Astrocyte (in vitro differentiated cells and primary cell): ENCODE measurements at regions not wholly inside any gene's neighbourhood (a gene's known extent, or its start where the extent isn't known, plus 50 kb on each side); places are given as distances from the start of the nearest gene placed in this dataset.

Experiments used
- DNase-seq: peaks from one replicate; pipeline ENCODE4 v3.0.0-alpha.2; 2010; ENCODE audit warnings: low read depth
- FAIRE-seq: peaks from 2 replicates; lab custom pipeline; 2011; peaks lifted over from hg19 to GRCh38; lab: Jason Lieb, UNC
- H2AFZ ChIP-seq: 2 replicates; pipeline ENCODE4 v1.6.0; 2012; ENCODE audit warnings: low read depth, low read length, inconsistent platforms
- H3K27ac ChIP-seq: 2 replicates; pipeline ENCODE4 v1.5.1; 2011; ENCODE audit warnings: low read depth, low read length, inconsistent platforms
- H3K27me3 ChIP-seq: 2 replicates; pipeline ENCODE4 v1.6.0; 2011; ENCODE audit warnings: low read length, inconsistent platforms; ENCODE audit not compliant: insufficient read depth
- H3K36me3 ChIP-seq: 2 replicates; pipeline ENCODE4 v1.5.1; 2011; ENCODE audit warnings: low read length, inconsistent platforms; ENCODE audit not compliant: insufficient read depth
- H3K4me1 ChIP-seq: 2 replicates; pipeline ENCODE4 v1.5.1; 2011; ENCODE audit warnings: low read length, inconsistent platforms; ENCODE audit not compliant: insufficient read depth
- H3K4me2 ChIP-seq: 2 replicates; pipeline ENCODE4 v1.6.0; 2012; ENCODE audit warnings: low read length, inconsistent platforms
- H3K4me3 ChIP-seq: 2 replicates; pipeline ENCODE4 v1.5.1; 2011; ENCODE audit warnings: low read depth, mild to moderate bottlenecking, low read length, inconsistent platforms; ENCODE audit not compliant: insufficient read depth
- H3K79me2 ChIP-seq: 2 replicates; pipeline ENCODE4 v1.6.0; 2012; ENCODE audit warnings: mild to moderate bottlenecking, low read length, inconsistent platforms; ENCODE audit not compliant: insufficient read depth
- H3K9ac ChIP-seq: 2 replicates; pipeline ENCODE4 v1.6.0; 2012; ENCODE audit warnings: mild to moderate bottlenecking, low read length, inconsistent platforms
- H3K9me3 ChIP-seq: 2 replicates; pipeline ENCODE4 v1.5.1; 2012; ENCODE audit warnings: low read depth, mild to moderate bottlenecking, low read length, inconsistent platforms; ENCODE audit not compliant: insufficient read depth
- H4K20me1 ChIP-seq: 2 replicates; pipeline ENCODE4 v1.6.0; 2012; ENCODE audit warnings: low read length, inconsistent platforms; ENCODE audit not compliant: insufficient read depth
- H3K27ac Mint-ChIP-seq: one replicate; pipeline ENCODE4 v1.8.0; 2021; ENCODE audit warnings: mild to moderate bottlenecking, mixed read lengths; ENCODE audit not compliant: unreplicated experiment
- H3K27me3 Mint-ChIP-seq: one replicate; pipeline ENCODE4 v1.8.0; 2021; ENCODE audit warnings: low read depth, mixed read lengths; ENCODE audit not compliant: unreplicated experiment
- H3K36me3 Mint-ChIP-seq: one replicate; pipeline ENCODE4 v1.8.0; 2021; ENCODE audit warnings: low read depth, mixed read lengths; ENCODE audit not compliant: unreplicated experiment
- H3K4me1 Mint-ChIP-seq: one replicate; pipeline ENCODE4 v1.8.0; 2021; ENCODE audit warnings: low read depth, mixed read lengths; ENCODE audit not compliant: unreplicated experiment
- H3K4me3 Mint-ChIP-seq: one replicate; pipeline ENCODE4 v1.8.0; 2021; ENCODE audit warnings: mild to moderate bottlenecking, moderate library complexity, mixed read lengths; ENCODE audit not compliant: unreplicated experiment
- H3K9me3 Mint-ChIP-seq: one replicate; pipeline ENCODE4 v1.8.0; 2021; ENCODE audit warnings: mild to moderate bottlenecking, mixed read lengths; ENCODE audit not compliant: unreplicated experiment
- EZH2 ChIP-seq: IDR thresholded peaks from 2 replicates; pipeline ENCODE4 v1.6.1; 2012; ENCODE audit warnings: mild to moderate bottlenecking, low read length, inconsistent platforms; ENCODE audit not compliant: insufficient read depth
- TF ChIP-seq, protein P1 (sequence below): IDR thresholded peaks from 2 replicates; pipeline ENCODE4 v1.5.1; 2011; ENCODE audit warnings: low read depth, mild to moderate bottlenecking, inconsistent platforms, low read length, moderate library complexity; ENCODE audit not compliant: insufficient read depth

DNA sequence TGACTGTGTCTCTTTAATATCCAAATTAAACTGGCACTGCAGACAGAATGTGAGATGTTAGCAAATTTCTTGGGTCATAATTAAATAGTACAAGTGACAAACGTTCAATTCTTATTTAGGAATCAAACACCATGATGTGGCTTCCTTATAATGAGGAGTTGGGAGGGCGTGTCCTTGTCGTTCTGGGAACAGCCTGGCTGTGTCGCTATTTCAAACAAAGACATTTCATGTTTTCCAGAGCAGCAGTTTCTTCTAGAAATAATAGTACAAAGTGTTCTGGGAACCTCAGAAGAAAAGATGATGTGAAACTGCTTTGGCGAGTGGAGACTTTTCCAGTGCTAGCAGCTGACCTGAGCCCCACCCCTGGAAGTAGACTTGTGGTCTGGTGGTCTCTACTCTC lies 301.7 kb upstream of the N4BP1 start:
- Histone ChIP-seq H3K4me3 (no peak overlapping the region), H3K79me2 (no peaks in the 10 kb centered on the region), H3K4me2 (no peak overlapping the region), H3K36me3 (no peaks in the 10 kb centered on the region), H4K20me1 (no peaks in the 10 kb centered on the region), H3K9me3 (no peaks in the 10 kb centered on the region), H3K4me1 (no peaks in the 10 kb centered on the region), H3K27me3 (no peaks in the 10 kb centered on the region), H3K27ac (no peak overlapping the region), H2AFZ (no peak overlapping the region), H3K9ac (no peak overlapping the region)
- FAIRE-seq = no peak
- Mint-ChIP-seq H3K27me3 (peaks cover 26% of the 10 kb centered on the region), H3K36me3 (no peaks in the 10 kb centered on the region), H3K9me3 (peaks cover 2% of the 10 kb centered on the region), H3K27ac (no peak overlapping the region), H3K4me3 (no peak overlapping the region), H3K4me1 (no peaks in the 10 kb centered on the region)
- DNase-seq = no peak
- TF ChIP-seq, protein P1, sequence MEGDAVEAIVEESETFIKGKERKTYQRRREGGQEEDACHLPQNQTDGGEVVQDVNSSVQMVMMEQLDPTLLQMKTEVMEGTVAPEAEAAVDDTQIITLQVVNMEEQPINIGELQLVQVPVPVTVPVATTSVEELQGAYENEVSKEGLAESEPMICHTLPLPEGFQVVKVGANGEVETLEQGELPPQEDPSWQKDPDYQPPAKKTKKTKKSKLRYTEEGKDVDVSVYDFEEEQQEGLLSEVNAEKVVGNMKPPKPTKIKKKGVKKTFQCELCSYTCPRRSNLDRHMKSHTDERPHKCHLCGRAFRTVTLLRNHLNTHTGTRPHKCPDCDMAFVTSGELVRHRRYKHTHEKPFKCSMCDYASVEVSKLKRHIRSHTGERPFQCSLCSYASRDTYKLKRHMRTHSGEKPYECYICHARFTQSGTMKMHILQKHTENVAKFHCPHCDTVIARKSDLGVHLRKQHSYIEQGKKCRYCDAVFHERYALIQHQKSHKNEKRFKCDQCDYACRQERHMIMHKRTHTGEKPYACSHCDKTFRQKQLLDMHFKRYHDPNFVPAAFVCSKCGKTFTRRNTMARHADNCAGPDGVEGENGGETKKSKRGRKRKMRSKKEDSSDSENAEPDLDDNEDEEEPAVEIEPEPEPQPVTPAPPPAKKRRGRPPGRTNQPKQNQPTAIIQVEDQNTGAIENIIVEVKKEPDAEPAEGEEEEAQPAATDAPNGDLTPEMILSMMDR = no peak
- TF ChIP-seq EZH2 = no peak

DNA sequence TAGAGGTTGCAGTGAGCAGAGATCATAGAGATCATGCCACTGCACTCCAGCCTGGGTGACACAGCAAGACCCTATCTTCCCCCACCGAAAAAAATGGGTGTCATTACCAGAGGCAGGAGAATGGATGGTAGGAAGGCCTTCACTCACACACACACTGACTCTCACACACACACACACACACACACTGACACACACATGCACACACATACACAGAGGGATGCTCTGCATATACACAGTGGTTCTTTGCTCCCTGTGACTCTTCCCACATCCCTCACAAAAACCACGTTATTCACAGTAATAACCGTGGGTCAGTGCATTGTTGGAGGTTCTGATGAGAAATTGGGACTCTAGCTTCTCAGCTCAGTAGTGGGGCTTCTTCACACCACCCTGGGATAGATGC lies 300.2 kb upstream of the N4BP1 start:
- no peak for TF ChIP-seq EZH2
- TF ChIP-seq, protein P1 = no peak
- Histone ChIP-seq H3K79me2 (no peaks in the 10 kb centered on the region), H3K9ac (no peak overlapping the region), H2AFZ (no peak overlapping the region), H4K20me1 (no peaks in the 10 kb centered on the region), H3K4me3 (no peak overlapping the region), H3K4me2 (no peak overlapping the region), H3K4me1 (no peaks in the 10 kb centered on the region), H3K27me3 (no peaks in the 10 kb centered on the region), H3K27ac (no peak overlapping the region), H3K36me3 (no peaks in the 10 kb centered on the region), H3K9me3 (no peaks in the 10 kb centered on the region)
- Mint-ChIP-seq H3K27me3 (peaks cover 26% of the 10 kb centered on the region), H3K4me3 (no peak overlapping the region), H3K4me1 (no peaks in the 10 kb centered on the region), H3K9me3 (peaks cover 2% of the 10 kb centered on the region), H3K27ac (no peak overlapping the region), H3K36me3 (no peaks in the 10 kb centered on the region)
- DNase-seq (no peak), FAIRE-seq (no peak)

DNA sequence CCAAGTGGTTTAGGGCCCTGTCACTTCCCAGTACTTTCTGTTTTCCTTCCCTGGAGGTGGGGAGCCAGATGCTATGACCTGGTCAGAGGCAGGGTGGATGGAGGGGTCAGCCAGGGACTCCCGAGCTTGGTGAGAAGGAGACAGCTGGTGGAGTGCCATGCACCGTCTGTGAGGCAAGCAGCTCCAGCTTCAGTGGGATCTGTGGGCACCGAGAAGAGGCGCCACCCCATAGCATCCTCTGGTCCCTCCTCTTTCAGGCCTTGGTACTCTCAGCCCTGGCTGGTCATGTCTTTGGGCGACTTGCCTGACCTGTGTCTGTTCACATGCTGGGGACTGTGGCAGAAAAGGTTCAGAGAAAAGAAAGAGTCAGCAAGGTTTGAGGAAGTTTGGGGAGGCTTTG lies 299.3 kb upstream of the N4BP1 start:
- no peak overlapping the region for H3K27ac Mint-ChIP-seq
- peaks cover 26% of the 10 kb centered on the region for H3K27me3 Mint-ChIP-seq
- Histone ChIP-seq H3K4me1 (no peaks in the 10 kb centered on the region), H2AFZ (no peak overlapping the region), H3K4me2 (no peak overlapping the region), H3K4me3 (no peak overlapping the region), H3K27me3 (no peaks in the 10 kb centered on the region), H3K36me3 (no peaks in the 10 kb centered on the region), H3K79me2 (no peaks in the 10 kb centered on the region), H3K9me3 (no peaks in the 10 kb centered on the region), H4K20me1 (no peaks in the 10 kb centered on the region), H3K27ac (no peak overlapping the region), H3K9ac (no peak overlapping the region)
- DNase-seq = no peak
- H3K4me3 Mint-ChIP-seq = no peak overlapping the region
- FAIRE-seq = no peak
- no peaks in the 10 kb centered on the region for H3K4me1 Mint-ChIP-seq
- H3K9me3 Mint-ChIP-seq = peaks cover 2% of the 10 kb centered on the region
- no peaks in the 10 kb centered on the region for H3K36me3 Mint-ChIP-seq
- no peak for TF ChIP-seq EZH2
- TF ChIP-seq, protein P1 = no peak
